Stimulated activated CD8-positive, alpha-beta memory T cell treated with anti-CD3 and anti-CD28 coated beads, Interleukin-7, amount 100 ng/mL, for 1 hour (primary cell): ENCODE measurements at regions not wholly inside any gene's neighbourhood (a gene's known extent, or its start where the extent isn't known, plus 50 kb on each side); places are given as distances from the start of the nearest gene placed in this dataset.
A peak's percentile ranks its signal among the peaks of the same experiment; 100 is the strongest.
"Not testable (repeated sequence)": the region's sequence is repeated elsewhere in the genome, so short reads cannot be mapped to it uniquely, and the experiment has no call there.

ENCODE experiments used
- DNase-seq, 2 donors: peaks; one replicate each; pipeline ENCODE4 v3.0.0-alpha.2; 2020; ENCODE audit warnings: low read depth in 2 of 2

- DNase-seq, result no peak
Observed at GRCh38 chr1:184854496-184855140, 100.0 kb upstream of the EDEM3 start.

- no peak for DNase-seq
Observed at GRCh38 chr1:184854036-184854435, 99.4 kb upstream of the EDEM3 start.

GRCh38 chr1:184851822-184852746 lies 97.4 kb upstream of the EDEM3 start:
- no peak for DNase-seq

- DNase-seq, result peak; percentile 42 to 45
Observed at GRCh38 chr1:184843732-184844495, 89.3 kb upstream of the EDEM3 start.

- DNase-seq, result no peak
Observed at GRCh38 chr1:184840596-184840995, 85.9 kb upstream of the EDEM3 start.

- no peak for DNase-seq
Observed at GRCh38 chr1:184838504-184838951, 83.9 kb upstream of the EDEM3 start.

- no peak for DNase-seq
Observed at GRCh38 chr1:184836934-184837895, 82.6 kb upstream of the EDEM3 start.

GRCh38 chr1:184836141-184836540 lies 81.5 kb upstream of the EDEM3 start:
- DNase-seq, result no peak

GRCh38 chr1:184833994-184834393 lies 79.3 kb upstream of the EDEM3 start:
- not testable (repeated sequence) for DNase-seq

GRCh38 chr1:184832517-184832916 lies 77.9 kb upstream of the EDEM3 start:
- DNase-seq, result no peak

- DNase-seq, result not testable (repeated sequence)
Observed at GRCh38 chr1:184829496-184829895, 74.8 kb upstream of the EDEM3 start.

- DNase-seq, result no peak
Observed at GRCh38 chr1:184828369-184828717, 73.7 kb upstream of the EDEM3 start.

- DNase-seq, result no peak
Observed at GRCh38 chr1:184827600-184828368, 73.1 kb upstream of the EDEM3 start.

- DNase-seq, result no peak
Observed at GRCh38 chr1:184826001-184826400, 71.3 kb upstream of the EDEM3 start.

GRCh38 chr1:184825571-184825970 lies 70.9 kb upstream of the EDEM3 start:
- DNase-seq, result no peak

- no peak for DNase-seq
Observed at GRCh38 chr1:184824691-184825323, 70.1 kb upstream of the EDEM3 start.

- no peak for DNase-seq
Observed at GRCh38 chr1:184823080-184823479, 68.4 kb upstream of the EDEM3 start.

- no peak for DNase-seq
Observed at GRCh38 chr1:184822267-184822666, 67.6 kb upstream of the EDEM3 start.

- DNase-seq, result no peak
Observed at GRCh38 chr1:184821658-184822057, 67.0 kb upstream of the EDEM3 start.

- no peak for DNase-seq
Observed at GRCh38 chr1:184820956-184821355, 66.3 kb upstream of the EDEM3 start.
